SU-DHL-6 (cell line): ENCODE measurements at regions not wholly inside any gene's neighbourhood (a gene's known extent, or its start where the extent isn't known, plus 50 kb on each side); places are given as distances from the start of the nearest gene placed in this dataset.

Source experiments
- H2AFZ ChIP-seq: fragments of 200-600 bp; sonication (generic); 2 replicates; pipeline ENCODE4 v1.6.1; 2014; ENCODE audit warnings: low read depth, mild to moderate bottlenecking, moderate library complexity, mixed read lengths, antibody characterized with exemption, low read length; ENCODE audit not compliant: severe bottlenecking
- H3F3A ChIP-seq: fragments of 200-600 bp; shearing (Covaris generic); 2 replicates; pipeline ENCODE4 v1.6.0; 2016; ENCODE audit warnings: antibody characterized with exemption, mild to moderate bottlenecking; ENCODE audit not compliant: insufficient read depth
- H3K27ac ChIP-seq: fragments of 200-600 bp; sonication (generic); 2 replicates; pipeline ENCODE4 v1.5.1; 2016; ENCODE audit warnings: low read depth, mild to moderate bottlenecking, low read length, moderate library complexity, mixed read lengths
- H3K27me3 ChIP-seq: fragments of 200-600 bp; sonication (generic), shearing (Covaris generic); 2 replicates; pipeline ENCODE4 v1.6.0; 2014; ENCODE audit warnings: mild to moderate bottlenecking, low read length
- H3K36me3 ChIP-seq: fragments of 200-600 bp; sonication (generic); 2 replicates; pipeline ENCODE4 v1.6.1; 2014; ENCODE audit warnings: mild to moderate bottlenecking, low read length, mixed read lengths
- H3K4me2 ChIP-seq: fragments of 300-600, 200-600 bp; shearing (Covaris generic), sonication (generic); 2 replicates; pipeline ENCODE4 v1.6.0; 2014; ENCODE audit warnings: low read length, low read depth, mild to moderate bottlenecking; ENCODE audit not compliant: poor library complexity, severe bottlenecking
- H3K4me3 ChIP-seq: fragments of 200-600 bp; sonication (generic); 2 replicates; pipeline ENCODE4 v1.5.1; 2014; ENCODE audit warnings: antibody characterized with exemption, low read length, mild to moderate bottlenecking, mixed read lengths; ENCODE audit not compliant: insufficient read depth, poor library complexity, severe bottlenecking
- H3K79me2 ChIP-seq: fragments of 200-600 bp; sonication (generic); 2 replicates; pipeline ENCODE4 v1.6.1; 2014; ENCODE audit warnings: mild to moderate bottlenecking, low read length, moderate library complexity; ENCODE audit not compliant: insufficient read depth
- H3K9ac ChIP-seq: fragments of 200-600 bp; sonication (generic); 2 replicates; pipeline ENCODE4 v1.7.0; 2014; ENCODE audit warnings: mild to moderate bottlenecking, low read length
- H3K9me2 ChIP-seq: fragments of 200-600 bp; sonication (generic); replicated peaks from 2 replicates; pipeline ENCODE4 v1.6.1; 2014; ENCODE audit warnings: low read length; ENCODE audit not compliant: insufficient read depth
- H3K9me3 ChIP-seq: fragments of 200-600 bp; sonication (generic); 2 replicates; pipeline ENCODE4 v1.6.1; 2014; ENCODE audit warnings: low read length, mixed read lengths; ENCODE audit not compliant: insufficient read depth
- H4K20me1 ChIP-seq: fragments of 200-600 bp; sonication (generic); 2 replicates; pipeline ENCODE4 v1.6.1; 2014; ENCODE audit warnings: low read depth, mild to moderate bottlenecking, antibody characterized with exemption, low read length, moderate library complexity, mixed read lengths
- CTCF ChIP-seq: fragments of 200-600 bp; sonication (generic); IDR thresholded peaks from one replicate; pipeline ENCODE4 v1.5.1; 2017; ENCODE audit warnings: antibody characterized with exemption, mild to moderate bottlenecking, low read length, moderate library complexity; ENCODE audit not compliant: insufficient read depth, poor library complexity, severe bottlenecking
- EZH2phosphoT487 ChIP-seq: fragments of 200-600 bp; sonication (generic), shearing (Covaris generic); conservative IDR thresholded peaks from 2 replicates; pipeline ENCODE4 v1.6.1; 2018; ENCODE audit warnings: mild to moderate bottlenecking, antibody characterized with exemption, low read length, moderate library complexity, mixed read lengths

DNA sequence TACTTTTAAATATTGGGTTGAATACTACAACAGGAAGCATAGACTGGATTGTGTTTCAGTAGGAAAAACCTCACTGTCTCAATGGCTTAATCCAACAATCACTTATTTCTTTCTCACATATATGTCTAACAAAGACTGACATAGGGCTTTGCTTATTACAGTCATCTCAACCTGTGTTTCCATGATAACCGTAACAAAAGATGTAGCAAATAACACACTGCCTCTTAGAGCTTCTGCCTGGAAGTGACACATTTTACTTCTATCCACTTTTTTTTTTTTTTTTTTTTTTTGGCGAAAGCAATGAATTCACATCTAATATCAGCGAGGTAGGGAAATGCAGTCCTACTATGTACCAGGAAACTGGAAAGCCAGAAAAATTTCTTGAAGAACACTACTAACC, 204.9 kb upstream of the CDKN2B start:
- Histone ChIP-seq H3F3A (no peaks in the 10 kb centered on the region), H3K27ac (no peak overlapping the region), H3K9me2 (no peaks in the 10 kb centered on the region)

GRCh38 chr9:22214497-22215031, 205.5 kb upstream of the CDKN2B start:
- Histone ChIP-seq H2AFZ (no peak overlapping the region), H3K4me2 (no peak overlapping the region), H3K9ac (no peak overlapping the region)

More for the DNA sequence above, 204.9 kb upstream of the CDKN2B start:
- Histone ChIP-seq H3K4me3 (no peak overlapping the region), H3K9me3 (no peaks in the 10 kb centered on the region), H4K20me1 (no peaks in the 10 kb centered on the region), H3K4me2 (no peak overlapping the region), H3K9ac (no peak overlapping the region), H3K27me3 (no peaks in the 10 kb centered on the region), H3K79me2 (no peaks in the 10 kb centered on the region), H2AFZ (no peak overlapping the region), H3K36me3 (no peaks in the 10 kb centered on the region)
- TF ChIP-seq EZH2phosphoT487, result no peak
- no peak for TF ChIP-seq CTCF

GRCh38 chr9:22215521-22215920, 206.4 kb upstream of the CDKN2B start:
- H3K4me3 ChIP-seq, result no peak overlapping the region
- TF ChIP-seq EZH2phosphoT487, result no peak
- TF ChIP-seq CTCF, result no peak
- H3K4me2 ChIP-seq, result no peak overlapping the region

More at GRCh38 chr9:22214497-22215031, 205.5 kb upstream of the CDKN2B start:
- Histone ChIP-seq H3K27me3 (no peaks in the 10 kb centered on the region), H3K36me3 (no peaks in the 10 kb centered on the region), H3K4me3 (no peak overlapping the region), H3F3A (no peaks in the 10 kb centered on the region), H3K9me2 (no peaks in the 10 kb centered on the region), H3K9me3 (no peaks in the 10 kb centered on the region), H3K27ac (no peak overlapping the region), H4K20me1 (no peaks in the 10 kb centered on the region), H3K79me2 (no peaks in the 10 kb centered on the region)
- no peak for TF ChIP-seq CTCF
- no peak for TF ChIP-seq EZH2phosphoT487

More at GRCh38 chr9:22215521-22215920, 206.4 kb upstream of the CDKN2B start:
- Histone ChIP-seq H2AFZ (no peak overlapping the region), H3K36me3 (no peaks in the 10 kb centered on the region), H3K79me2 (no peaks in the 10 kb centered on the region), H3K27ac (no peak overlapping the region), H3K9ac (no peak overlapping the region), H3K9me2 (no peaks in the 10 kb centered on the region), H3K9me3 (no peaks in the 10 kb centered on the region), H3K27me3 (no peaks in the 10 kb centered on the region), H3F3A (no peaks in the 10 kb centered on the region), H4K20me1 (no peaks in the 10 kb centered on the region)
